CD4-positive, alpha-beta T cell (primary cell): ENCODE measurements at regions not wholly inside any gene's neighbourhood (a gene's known extent, or its start where the extent isn't known, plus 50 kb on each side); places are given as distances from the start of the nearest gene placed in this dataset.

Experiments
- ATAC-seq: fragments of 200-7000 bp; cut with Tn5 transposase; one replicate; pipeline ENCODE4 v1.10.0; 2022; ENCODE audit warnings: mild to moderate bottlenecking; ENCODE audit not compliant: poor library complexity
- CTCF ChIA-PET: fragments of 350-600 bp; sonication (Branson Sonifier 250); formaldehyde crosslinking; loops from one replicate; lab custom pipeline; 2021; ENCODE audit warnings: antibody characterized with exemption, inconsistent platforms; lab: Charles Lee
- POLR2A ChIA-PET: fragments of 350-600 bp; sonication (Branson Sonifier 250); formaldehyde crosslinking; loops from one replicate; lab custom pipeline; 2021; ENCODE audit warnings: antibody characterized with exemption, inconsistent platforms; lab: Charles Lee
- DNase-seq, 14 experiments: peaks; one replicate each; pipeline ENCODE4 v3.0.0-alpha.2; 2013 to 2020; ENCODE audit warnings: mixed read lengths in 2 of 14
- H3K27ac ChIP-seq, 2 donors: one replicate each; pipeline versions ENCODE4 v1.5.1 to v1.7.0; 2013; ENCODE audit warnings: low read length in 2 of 2, low read depth in 1 of 2, mild to moderate bottlenecking in 1 of 2
- H3K27me3 ChIP-seq, 2 experiments: 1 replicate in 1 of 2; 2 replicates in 1 of 2; pipeline versions ENCODE4 v1.6.1 to v1.7.0; 2013; ENCODE audit warnings: low read length in 2 of 2, control low read depth in 1 of 2, mild to moderate bottlenecking in 1 of 2, moderate library complexity in 1 of 2; ENCODE audit not compliant: insufficient read depth in 2 of 2, control insufficient read depth in 1 of 2
- H3K36me3 ChIP-seq: one replicate; pipeline ENCODE4 v1.6.1; 2013; ENCODE audit warnings: low read length, control low read depth; ENCODE audit not compliant: insufficient read depth
- H3K4me1 ChIP-seq: one replicate; pipeline ENCODE4 v1.6.1; 2013; ENCODE audit warnings: low read length, control low read depth; ENCODE audit not compliant: insufficient read depth
- H3K4me3 ChIP-seq: one replicate; pipeline ENCODE4 v1.5.1; 2013; ENCODE audit warnings: mild to moderate bottlenecking, low read length, moderate library complexity
- H3K9me3 ChIP-seq, 2 experiments: 1 replicate in 1 of 2; 2 replicates in 1 of 2; pipeline versions ENCODE4 v1.6.1 to v1.7.0; 2013; ENCODE audit warnings: low read length in 2 of 2, mild to moderate bottlenecking in 2 of 2, control low read depth in 1 of 2, moderate library complexity in 1 of 2; ENCODE audit not compliant: control insufficient read depth in 1 of 2, insufficient read depth in 1 of 2
- H3K27ac Mint-ChIP-seq: one replicate; pipeline ENCODE4 v1.8.0; 2020; ENCODE audit warnings: mixed read lengths
- H3K27me3 Mint-ChIP-seq: one replicate; pipeline ENCODE4 v1.8.0; 2021; ENCODE audit warnings: mixed read lengths
- H3K36me3 Mint-ChIP-seq: one replicate; pipeline ENCODE4 v1.8.0; 2021; ENCODE audit warnings: low read depth, mixed read lengths
- H3K4me1 Mint-ChIP-seq: one replicate; pipeline ENCODE4 v1.8.0; 2021; ENCODE audit warnings: low read depth, mixed read lengths
- H3K4me3 Mint-ChIP-seq: one replicate; pipeline ENCODE4 v1.8.0; 2020; ENCODE audit warnings: mild to moderate bottlenecking, mixed read lengths
- H3K9me3 Mint-ChIP-seq: one replicate; pipeline ENCODE4 v1.8.0; 2020; ENCODE audit warnings: mixed read lengths
- intact Hi-C, 2 experiments: fragments of 100-400 bp; cut with DNase I in 1 of 2; cut with micrococcal nuclease in 1 of 2; formaldehyde crosslinking; loops; one replicate each; pipeline versions ENCODE4 v1.15.1 to v1.9.0; 2023 to 2025; cut with DNase I, micrococcal nuclease
- TF ChIP-seq, protein P1 (sequence below): fragments of 200-600 bp; IDR thresholded peaks from one replicate; pipeline ENCODE4 v1.8.0; 2022; ENCODE audit warnings: antibody characterized with exemption, mild to moderate bottlenecking

DNA sequence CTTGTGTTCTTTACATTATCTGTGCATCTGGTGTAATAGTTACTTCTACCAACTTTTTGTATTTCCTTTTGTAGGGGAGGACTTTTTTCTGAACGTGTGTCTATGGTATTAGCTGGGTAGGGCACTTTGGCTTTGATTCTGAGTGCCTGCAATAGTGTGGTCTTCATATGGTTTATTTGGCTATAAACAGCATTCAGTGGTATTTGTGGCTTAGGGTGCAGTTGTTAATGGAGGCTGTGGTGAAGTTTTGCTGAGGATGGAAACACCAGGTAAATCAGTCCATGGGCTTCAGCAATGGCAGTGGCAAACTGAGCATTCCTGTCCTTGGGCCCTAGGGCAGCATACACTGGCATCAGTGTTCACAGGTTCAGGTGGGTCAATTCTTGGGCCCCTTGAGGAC is 230.6 kb upstream of the CTNNB1 start:
- CTCF ChIA-PET, result no interaction called here

DNA sequence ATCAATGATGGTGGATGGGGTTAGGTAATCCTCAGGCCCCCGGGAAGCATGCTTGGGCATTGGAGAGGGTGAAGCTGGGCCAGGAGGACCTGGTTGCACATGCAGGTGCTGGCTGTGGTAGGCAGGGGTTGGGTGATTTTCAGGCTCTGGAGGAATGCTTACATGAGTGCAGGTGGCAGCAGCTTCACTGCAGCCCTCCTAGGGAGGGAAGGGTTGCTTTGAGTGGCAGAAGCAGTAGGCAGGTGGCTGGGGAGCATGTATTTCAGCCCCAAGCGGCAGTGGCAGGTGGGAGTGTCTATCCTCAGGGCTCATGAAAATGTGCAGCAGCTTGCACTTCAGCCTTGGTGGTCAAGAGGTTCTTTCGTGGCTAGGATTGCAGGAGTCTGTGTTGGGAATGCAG is 230.0 kb upstream of the CTNNB1 start:
- H3K4me3 Mint-ChIP-seq, result no peak overlapping the region
- intact Hi-C loops, result no loop called here
- POLR2A ChIA-PET, result no interaction called here
- DNase-seq, result no peak
- no peaks in the 10 kb centered on the region for H3K36me3 Mint-ChIP-seq
- no peaks in the 10 kb centered on the region for H3K36me3 ChIP-seq
- H3K9me3 Mint-ChIP-seq, result peaks cover under 1% of the 10 kb centered on the region
- H3K4me3 ChIP-seq, result no peak overlapping the region
- TF ChIP-seq, protein P1, sequence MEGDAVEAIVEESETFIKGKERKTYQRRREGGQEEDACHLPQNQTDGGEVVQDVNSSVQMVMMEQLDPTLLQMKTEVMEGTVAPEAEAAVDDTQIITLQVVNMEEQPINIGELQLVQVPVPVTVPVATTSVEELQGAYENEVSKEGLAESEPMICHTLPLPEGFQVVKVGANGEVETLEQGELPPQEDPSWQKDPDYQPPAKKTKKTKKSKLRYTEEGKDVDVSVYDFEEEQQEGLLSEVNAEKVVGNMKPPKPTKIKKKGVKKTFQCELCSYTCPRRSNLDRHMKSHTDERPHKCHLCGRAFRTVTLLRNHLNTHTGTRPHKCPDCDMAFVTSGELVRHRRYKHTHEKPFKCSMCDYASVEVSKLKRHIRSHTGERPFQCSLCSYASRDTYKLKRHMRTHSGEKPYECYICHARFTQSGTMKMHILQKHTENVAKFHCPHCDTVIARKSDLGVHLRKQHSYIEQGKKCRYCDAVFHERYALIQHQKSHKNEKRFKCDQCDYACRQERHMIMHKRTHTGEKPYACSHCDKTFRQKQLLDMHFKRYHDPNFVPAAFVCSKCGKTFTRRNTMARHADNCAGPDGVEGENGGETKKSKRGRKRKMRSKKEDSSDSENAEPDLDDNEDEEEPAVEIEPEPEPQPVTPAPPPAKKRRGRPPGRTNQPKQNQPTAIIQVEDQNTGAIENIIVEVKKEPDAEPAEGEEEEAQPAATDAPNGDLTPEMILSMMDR, result no peak
- CTCF ChIA-PET, result no interaction called here
- H3K4me1 Mint-ChIP-seq, result peaks cover 4% of the 10 kb centered on the region
- peaks cover 0 to 6% of the 10 kb centered on the region in 2 experiments for H3K9me3 ChIP-seq
- H3K4me1 ChIP-seq, result peaks cover 5% of the 10 kb centered on the region
- H3K27ac Mint-ChIP-seq, result no peak overlapping the region
- peaks cover 46% of the 10 kb centered on the region for H3K27me3 Mint-ChIP-seq
- H3K27me3 ChIP-seq, result peaks cover 0 to 16% of the 10 kb centered on the region in 2 experiments
- no peak overlapping the region for H3K27ac ChIP-seq
- ATAC-seq, result no peak

More for the DNA sequence above, 230.6 kb upstream of the CTNNB1 start:
- no peak overlapping the region for H3K4me3 Mint-ChIP-seq
- H3K4me1 Mint-ChIP-seq, result peaks cover 4% of the 10 kb centered on the region
- no peak overlapping the region for H3K27ac ChIP-seq
- H3K27ac Mint-ChIP-seq, result no peak overlapping the region
- H3K36me3 ChIP-seq, result no peaks in the 10 kb centered on the region
- H3K9me3 ChIP-seq, result peaks cover 0 to 6% of the 10 kb centered on the region in 2 experiments
- no peak for DNase-seq
- peaks cover 0 to 16% of the 10 kb centered on the region in 2 experiments for H3K27me3 ChIP-seq
- peaks cover 46% of the 10 kb centered on the region for H3K27me3 Mint-ChIP-seq
- H3K9me3 Mint-ChIP-seq, result peaks cover 2% of the 10 kb centered on the region
- no peak overlapping the region for H3K4me3 ChIP-seq
- H3K36me3 Mint-ChIP-seq, result no peaks in the 10 kb centered on the region
- POLR2A ChIA-PET, result no interaction called here
- ATAC-seq, result no peak
- intact Hi-C loops, result no loop called here
- TF ChIP-seq, protein P1, result no peak
- peaks cover 5% of the 10 kb centered on the region for H3K4me1 ChIP-seq

DNA sequence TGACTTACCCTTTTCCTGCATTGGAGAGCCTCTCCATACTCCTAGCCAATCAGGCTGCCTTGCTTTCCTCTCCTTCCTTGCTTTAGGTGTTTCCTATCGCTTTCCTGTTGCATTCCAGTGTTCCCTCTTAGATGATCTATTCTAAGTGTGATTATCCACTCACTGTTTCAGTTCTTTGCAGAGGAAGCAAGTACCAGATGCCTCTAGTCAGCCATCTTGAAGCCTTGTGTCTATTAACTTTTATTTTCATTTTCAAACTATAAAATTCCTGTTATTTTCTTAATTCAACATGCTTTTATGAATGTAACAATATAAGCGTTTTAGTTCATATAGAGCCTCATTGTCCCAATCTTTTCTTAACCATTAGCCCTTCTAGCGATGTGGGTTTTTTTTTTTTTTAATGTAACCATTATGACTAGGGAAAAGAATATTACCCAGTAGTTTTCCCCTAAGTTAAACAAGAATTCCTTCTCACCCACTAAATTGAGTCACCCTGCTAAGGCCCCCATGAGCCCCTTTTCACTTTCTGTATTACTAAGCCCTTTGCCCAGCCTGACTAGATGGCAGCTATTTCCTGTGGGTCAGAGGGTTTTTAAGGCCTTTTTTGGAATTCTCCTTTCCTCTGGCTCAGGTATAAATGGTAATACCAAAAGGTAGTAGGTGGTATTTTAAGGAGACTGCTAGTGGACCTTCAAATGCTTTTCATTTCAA is 229.4 kb upstream of the CTNNB1 start:
- TF ChIP-seq, protein P1, result no peak
- no peak overlapping the region for H3K27ac ChIP-seq
- H3K4me1 ChIP-seq, result peaks cover 5% of the 10 kb centered on the region
- Mint-ChIP-seq H3K27me3 (peaks cover 46% of the 10 kb centered on the region), H3K4me3 (no peak overlapping the region), H3K27ac (no peak overlapping the region), H3K4me1 (peaks cover 4% of the 10 kb centered on the region), H3K9me3 (no peaks in the 10 kb centered on the region), H3K36me3 (no peaks in the 10 kb centered on the region)
- intact Hi-C loops, result no loop called here
- ATAC-seq, result no peak
- ChIA-PET CTCF (no interaction called here), POLR2A (no interaction called here)
- no peak for DNase-seq
- H3K9me3 ChIP-seq, result peaks cover 0 to 6% of the 10 kb centered on the region in 2 experiments
- no peak overlapping the region for H3K4me3 ChIP-seq
- peaks cover 0 to 16% of the 10 kb centered on the region in 2 experiments for H3K27me3 ChIP-seq
- H3K36me3 ChIP-seq, result no peaks in the 10 kb centered on the region
